Sigmoid colon (tissue), 3 donors: ENCODE measurements at regions not wholly inside any gene's neighbourhood (a gene's known extent, or its start where the extent isn't known, plus 50 kb on each side); places are given as distances from the start of the nearest gene placed in this dataset.

ENCODE experiments used
- CTCF ChIP-seq, 4 experiments: fragments of 450-650 bp in 3 of 4; fragments of 200-600 bp in 1 of 4; IDR thresholded peaks; one replicate each; pipeline ENCODE4 v1.5.1; 2016 to 2019; ENCODE audit warnings: antibody characterized with exemption in 4 of 4, mild to moderate bottlenecking in 3 of 4, moderate library complexity in 2 of 4
- POLR2A ChIP-seq, 2 donors: fragments of 450-650 bp; IDR thresholded peaks; one replicate each; pipeline ENCODE4 v1.6.1; 2016; ENCODE audit warnings: antibody characterized with exemption in 2 of 2, mild to moderate bottlenecking in 2 of 2, moderate library complexity in 2 of 2

GRCh38 chr18:67199993-67200617 is 316.4 kb downstream of the DSEL start:
- TF ChIP-seq CTCF (IDR thresholded peaks at IDR 0.05) (peak in 3 of 4 experiments; percentile 23 to 59 (median 33)), POLR2A (IDR thresholded peaks at IDR 0.05) (no peak)
